K562 (cell line): ENCODE measurements at regions not wholly inside any gene's neighbourhood (a gene's known extent, or its start where the extent isn't known, plus 50 kb on each side); places are given as distances from the start of the nearest gene placed in this dataset.

Experiments used
- ATAC-seq: fragments of 200-7000 bp; cut with Tn5 transposase; 3 replicates; pipeline ENCODE4 v1.9.1; 2020; ENCODE audit warnings: moderate library complexity
- BruUV-seq: library from RNA; stranded (reverse); fragments of 400-500 nt; replicated peaks from 2 replicates; lab custom pipeline; 2021; lab: Mats Ljungman, UMichigan
- CTCF ChIA-PET: fragments of 300-600 bp; formaldehyde crosslinking; extraction: SDS; loops from one replicate; lab custom pipeline; 2021; ENCODE audit warnings: low intra/inter-chr PET ratio; lab: Yijun Ruan, JAX
- POLR2A ChIA-PET: fragments of 300-600, 350-650 bp; sonication (Branson Sonifier 250); formaldehyde crosslinking; extraction: SDS; loops from one replicate; lab custom pipeline; 2021; ENCODE audit warnings: antibody characterized with exemption, inconsistent platforms; lab: Yijun Ruan, JAX
- DNase-seq, 4 experiments: peaks; one replicate each; pipeline versions ENCODE4 v3.0.0 to v3.0.0-alpha.2; 2011 to 2018; ENCODE audit warnings: low spot score in 3 of 4, mixed read lengths in 3 of 4; ENCODE audit errors: extremely low read depth in 1 of 4
- FAIRE-seq: peaks from 2 replicates; lab custom pipeline; 2011; peaks lifted over from hg19 to GRCh38; lab: Jason Lieb, UNC
- H2AFZ ChIP-seq: 2 replicates; pipeline ENCODE4 v1.6.0; 2011; ENCODE audit warnings: low read depth, low read length, control low read depth, inconsistent platforms
- H3K27ac ChIP-seq: fragments of 200-600 bp; 3 replicates; pipeline ENCODE4 v1.8.0; 2011; ENCODE audit warnings: low read depth, mild to moderate bottlenecking, control low read depth, inconsistent platforms, low read length, moderate library complexity, mixed read lengths; ENCODE audit errors: extremely low read depth
- H3K27me3 ChIP-seq, 2 experiments: fragments of 300-600 bp in 1 of 2; 2 replicates in 1 of 2; 3 replicates in 1 of 2; pipeline versions ENCODE4 v1.6.0 to v1.8.0; 2011; ENCODE audit warnings: inconsistent platforms in 2 of 2, low read length in 2 of 2, mild to moderate bottlenecking in 1 of 2, mixed read lengths in 1 of 2, moderate library complexity in 1 of 2; ENCODE audit not compliant: control insufficient read depth in 2 of 2, insufficient read depth in 2 of 2
- H3K36me3 ChIP-seq: fragments of 300-600 bp; 3 replicates; pipeline ENCODE4 v1.8.0; 2011; ENCODE audit warnings: mild to moderate bottlenecking, low read length, inconsistent platforms; ENCODE audit not compliant: control insufficient read depth, insufficient read depth
- H3K4me1 ChIP-seq, 2 experiments: fragments of 200-600 bp in 1 of 2; replicated peaks in 1 of 2; 2 replicates in 1 of 2; 3 replicates in 1 of 2; pipeline versions ENCODE4 v1.5.1 to v1.8.0; 2011; ENCODE audit warnings: inconsistent platforms in 2 of 2, low read length in 2 of 2, mild to moderate bottlenecking in 1 of 2, mixed read lengths in 1 of 2, moderate library complexity in 1 of 2; ENCODE audit not compliant: control insufficient read depth in 2 of 2, insufficient read depth in 2 of 2
- H3K4me2 ChIP-seq: 2 replicates; pipeline ENCODE4 v1.6.1; 2011; ENCODE audit warnings: low read length, control low read depth, inconsistent platforms, mixed read lengths; ENCODE audit not compliant: insufficient read depth
- H3K4me3 ChIP-seq: fragments of 200-600 bp; sonication (generic), shearing (Covaris generic); 2 replicates; pipeline ENCODE4 v1.5.1; 2016; ENCODE audit warnings: control low read depth, inconsistent platforms
- H3K79me2 ChIP-seq: fragments of 200-600 bp; 3 replicates; pipeline ENCODE4 v1.8.0; 2011; ENCODE audit warnings: low read length, inconsistent platforms; ENCODE audit not compliant: control insufficient read depth, insufficient read depth
- H3K9ac ChIP-seq, 2 experiments: 2 replicates each; pipeline versions ENCODE4 v1.6.0 to v1.6.1; 2011; ENCODE audit warnings: low read depth in 2 of 2, low read length in 2 of 2, control low read depth in 1 of 2, inconsistent platforms in 1 of 2, mild to moderate bottlenecking in 1 of 2, mixed read lengths in 1 of 2; ENCODE audit not compliant: insufficient read depth in 1 of 2
- H3K9me1 ChIP-seq: one replicate; pipeline ENCODE4 v1.6.0; 2011; ENCODE audit warnings: inconsistent platforms, mild to moderate bottlenecking, low read length, moderate library complexity; ENCODE audit not compliant: control insufficient read depth, insufficient read depth
- H3K9me3 ChIP-seq: replicated peaks from 2 replicates; pipeline ENCODE4 v1.5.1; 2011; ENCODE audit warnings: low read depth, low read length, inconsistent platforms; ENCODE audit not compliant: control insufficient read depth, insufficient read depth
- H4K20me1 ChIP-seq: replicated peaks from 2 replicates; pipeline ENCODE4 v1.6.1; 2011; ENCODE audit warnings: low read length, inconsistent platforms, mixed read lengths; ENCODE audit not compliant: control insufficient read depth, insufficient read depth
- HIVEP1 ChIP-seq: fragments of 250-450 bp; sonication (Bioruptor Pico); IDR thresholded peaks from 2 replicates; pipeline ENCODE4 v1.4.0; 2020; ENCODE audit warnings: mild to moderate bottlenecking
- MGA ChIP-seq: fragments of 450-650 bp; IDR thresholded peaks from 2 replicates; pipeline ENCODE4 v1.6.1; 2016; ENCODE audit warnings: mild to moderate bottlenecking, moderate library complexity
- SMARCA4 ChIP-seq: fragments of 450-650 bp; IDR thresholded peaks from 2 replicates; pipeline ENCODE4 v1.6.1; 2016
- SREBF1 ChIP-seq: fragments of 150-350 bp; IDR thresholded peaks from 2 replicates; pipeline ENCODE4 v1.6.1; 2014; ENCODE audit warnings: antibody characterized with exemption, low read depth, low read length, borderline replicate concordance
- YBX1 ChIP-seq: fragments of 450-650 bp; IDR thresholded peaks from 2 replicates; pipeline ENCODE4 v1.7.1; 2016; ENCODE audit warnings: mild to moderate bottlenecking
- ZNF184 ChIP-seq: sonication (generic); formaldehyde crosslinking; IDR thresholded peaks from 2 replicates; pipeline ENCODE4 v1.5.0; 2020; ENCODE audit warnings: missing genetic modification reagents
- WGBS: fragments of 100-300 bp; shearing (Covaris generic); methylation state at CpG from one replicate; pipeline ENCODE4 v1.1.6; 2016; ENCODE audit warnings: low coverage, mixed read lengths; ENCODE audit not compliant: insufficient coverage; ENCODE audit errors: missing lambda C conversion rate; 5-methylcytosine and 5-hydroxymethylcytosine counted together
- in situ Hi-C: fragments of 300-500 bp; cut with MboI; formaldehyde crosslinking; loops from 4 replicates; pipeline ENCODE4 v1.15.0; 2018; ENCODE audit warnings: inconsistent platforms, mixed read lengths
- intact Hi-C: fragments of 100-400 bp; cut with micrococcal nuclease; formaldehyde crosslinking; loops from 2 replicates; pipeline ENCODE4 v1.14.2; 2022
- TF ChIP-seq, protein P1 (sequence below), 2 experiments: IDR thresholded peaks; 2 replicates each; pipeline ENCODE4 v1.6.1; 2011; ENCODE audit warnings: borderline replicate concordance in 1 of 2, control low read depth in 1 of 2, low read depth in 1 of 2, low read length in 1 of 2, mild to moderate bottlenecking in 1 of 2, mixed read lengths in 1 of 2, moderate library complexity in 1 of 2; ENCODE audit not compliant: insufficient read depth in 1 of 2, insufficient read length in 1 of 2, poor library complexity in 1 of 2, severe bottlenecking in 1 of 2; ENCODE audit errors: extremely low read depth in 1 of 2
- TF ChIP-seq, protein P2 (sequence below): conservative IDR thresholded peaks from 2 replicates; pipeline ENCODE4 v1.6.1; 2011; ENCODE audit warnings: low read depth, mild to moderate bottlenecking, low read length; ENCODE audit not compliant: control insufficient read depth

DNA sequence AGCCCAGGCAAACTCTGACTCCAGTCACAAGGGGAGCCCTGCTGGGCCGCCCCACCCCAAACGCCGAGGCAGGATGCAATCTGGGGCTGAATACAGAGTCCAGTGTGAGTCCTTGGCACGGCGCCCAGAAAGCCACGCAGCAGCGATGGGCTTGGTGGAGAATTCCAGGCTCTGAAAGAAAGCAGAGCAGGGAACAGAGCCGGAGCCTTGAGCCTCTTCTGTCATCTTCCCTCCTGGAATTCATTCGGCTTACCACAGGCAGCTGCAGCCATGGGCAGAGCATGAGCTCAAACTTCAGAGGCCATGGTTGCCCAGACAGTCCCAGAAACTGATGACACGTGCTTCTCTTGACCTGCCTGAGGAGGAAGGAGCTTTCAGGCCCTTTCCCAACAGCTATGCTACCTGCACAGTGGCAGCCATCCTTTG, 441.1 kb upstream of the JARID2 start:
- H4K20me1 ChIP-seq = no peaks in the 10 kb centered on the region
- WGBS = 54% methylated on average over 10 of the region's 10 CpGs
- ChIA-PET CTCF (no interaction called here), POLR2A (interaction anchor here (0.6 to 1.0 kb wide), 2 partner anchors 11 to 22 kb away, joined by 3 to 4 read pairs; no protein-coding TSS in a partner anchor)
- FAIRE-seq (no peak), DNase-seq (peak in 1 of 4 experiments; percentile 42), ATAC-seq (no peak; the same call in 2 of the 3 replicates)
- peak overlapping the region in 1 of 2 experiments; percentile 26; a peak in 1 of 4 replicates for H3K9ac ChIP-seq
- H2AFZ ChIP-seq = peak overlapping the region; percentile 21; the same call in 1 of the 2 replicates
- H3K4me2 ChIP-seq = no peak overlapping the region
- BruUV-seq = no TSS peak
- in situ Hi-C loops (no loop called here), intact Hi-C loops (loop anchor here (10.0 kb wide), 1 partner anchor 590 kb away; no protein-coding TSS in a partner anchor)
- H3K9me1 ChIP-seq = no peaks in the 10 kb centered on the region
- H3K4me1 ChIP-seq = peaks cover 7 to 13% of the 10 kb centered on the region in 2 experiments; a peak in 4 of 5 replicates
- no peaks in the 10 kb centered on the region for H3K36me3 ChIP-seq
- H3K79me2 ChIP-seq = no peaks in the 10 kb centered on the region
- H3K4me3 ChIP-seq = no peak overlapping the region
- no peak overlapping the region for H3K27ac ChIP-seq
- H3K9me3 ChIP-seq = no peaks in the 10 kb centered on the region; the same call in 1 of the 2 replicates
- no peaks in the 10 kb centered on the region for H3K27me3 ChIP-seq
- TF ChIP-seq HIVEP1 (CRISPR knock-in tag) (no peak), YBX1 (no peak), SREBF1 (no peak), MGA (peak; percentile 68), SMARCA4 (no peak), ZNF184 (CRISPR knock-in tag) (no peak)
- TF ChIP-seq, protein P1, sequence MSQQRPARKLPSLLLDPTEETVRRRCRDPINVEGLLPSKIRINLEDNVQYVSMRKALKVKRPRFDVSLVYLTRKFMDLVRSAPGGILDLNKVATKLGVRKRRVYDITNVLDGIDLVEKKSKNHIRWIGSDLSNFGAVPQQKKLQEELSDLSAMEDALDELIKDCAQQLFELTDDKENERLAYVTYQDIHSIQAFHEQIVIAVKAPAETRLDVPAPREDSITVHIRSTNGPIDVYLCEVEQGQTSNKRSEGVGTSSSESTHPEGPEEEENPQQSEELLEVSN (IDR thresholded peaks at IDR 0.05; ENCODE audit: borderline replicate concordance in 1 of 2, extremely low read depth in 1 of 2, insufficient read depth in 1 of 2, insufficient read length in 1 of 2, low read depth in 1 of 2, low read length in 1 of 2, poor library complexity in 1 of 2, severe bottlenecking in 1 of 2) = peak in 1 of 2 experiments; percentile 4
- TF ChIP-seq, protein P2, sequence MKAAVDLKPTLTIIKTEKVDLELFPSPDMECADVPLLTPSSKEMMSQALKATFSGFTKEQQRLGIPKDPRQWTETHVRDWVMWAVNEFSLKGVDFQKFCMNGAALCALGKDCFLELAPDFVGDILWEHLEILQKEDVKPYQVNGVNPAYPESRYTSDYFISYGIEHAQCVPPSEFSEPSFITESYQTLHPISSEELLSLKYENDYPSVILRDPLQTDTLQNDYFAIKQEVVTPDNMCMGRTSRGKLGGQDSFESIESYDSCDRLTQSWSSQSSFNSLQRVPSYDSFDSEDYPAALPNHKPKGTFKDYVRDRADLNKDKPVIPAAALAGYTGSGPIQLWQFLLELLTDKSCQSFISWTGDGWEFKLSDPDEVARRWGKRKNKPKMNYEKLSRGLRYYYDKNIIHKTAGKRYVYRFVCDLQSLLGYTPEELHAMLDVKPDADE = no peak
